ENCODE measurements at regions not wholly inside any gene's neighbourhood (a gene's known extent, or its start where the extent isn't known, plus 50 kb on each side); places are given as distances from the start of the nearest gene placed in this dataset.

- TF ChIP-seq CTCF (IDR thresholded peaks at IDR 0.05), result no peak
- TF ChIP-seq POLR2A (IDR thresholded peaks at IDR 0.05), result no peak
Observed at GRCh38 chr2:222792001-222792611, 68.7 kb upstream of the ACSL3 start.

Data from right lobe of liver (tissue), 4 donors.